Suprapubic skin (tissue), 4 donors: ENCODE measurements at regions not wholly inside any gene's neighbourhood (a gene's known extent, or its start where the extent isn't known, plus 50 kb on each side); places are given as distances from the start of the nearest gene placed in this dataset.
"Not testable (repeated sequence)": the region's sequence is repeated elsewhere in the genome, so short reads cannot be mapped to it uniquely, and the experiment has no call there.

ENCODE experiments used
- DNase-seq, 2 donors: peaks; one replicate each; pipeline ENCODE4 v3.0.0-alpha.2; 2019; ENCODE audit warnings: low spot score in 2 of 2
- H3K27ac ChIP-seq: fragments of 200-600 bp; sonication (generic); one replicate; pipeline ENCODE4 v1.5.1; 2019
- H3K27me3 ChIP-seq: fragments of 200-600 bp; sonication (generic); one replicate; pipeline ENCODE4 v1.5.1; 2019
- H3K36me3 ChIP-seq: fragments of 200-600 bp; sonication (generic); one replicate; pipeline ENCODE4 v1.5.1; 2019
- H3K4me1 ChIP-seq: fragments of 200-600 bp; sonication (generic); one replicate; pipeline ENCODE4 v1.5.1; 2019
- H3K4me3 ChIP-seq: fragments of 200-600 bp; sonication (generic); one replicate; pipeline ENCODE4 v1.5.1; 2019; ENCODE audit warnings: mild to moderate bottlenecking
- H3K9me3 ChIP-seq: fragments of 200-600 bp; sonication (generic); one replicate; pipeline ENCODE4 v1.5.1; 2019
- EP300 ChIP-seq: sonication (generic); formaldehyde crosslinking; IDR thresholded peaks from one replicate; pipeline ENCODE4 v1.6.1; 2017; ENCODE audit warnings: antibody characterized with exemption
- POLR2A ChIP-seq, 2 donors: fragments of 450-650 bp; IDR thresholded peaks; one replicate each; pipeline ENCODE4 v1.6.1; 2017; ENCODE audit warnings: antibody characterized with exemption in 2 of 2, mild to moderate bottlenecking in 2 of 2, moderate library complexity in 2 of 2
- POLR2AphosphoS5 ChIP-seq, 3 donors: sonication (generic); formaldehyde crosslinking; IDR thresholded peaks; one replicate each; pipeline ENCODE4 v1.6.1; 2017; ENCODE audit warnings: antibody characterized with exemption in 3 of 3
- WGBS: methylation state at CpG from one replicate; pipeline ENCODE4 v1.1.5; 2018; 5-methylcytosine and 5-hydroxymethylcytosine counted together
- TF ChIP-seq, protein P1 (sequence below), 2 donors: fragments of 200-600 bp in 1 of 2; fragments of 450-650 bp in 1 of 2; sonication (generic) in 1 of 2; IDR thresholded peaks; one replicate each; pipeline ENCODE4 v1.5.1; 2016 to 2019; ENCODE audit warnings: antibody characterized with exemption in 2 of 2, mild to moderate bottlenecking in 1 of 2, moderate library complexity in 1 of 2

DNA sequence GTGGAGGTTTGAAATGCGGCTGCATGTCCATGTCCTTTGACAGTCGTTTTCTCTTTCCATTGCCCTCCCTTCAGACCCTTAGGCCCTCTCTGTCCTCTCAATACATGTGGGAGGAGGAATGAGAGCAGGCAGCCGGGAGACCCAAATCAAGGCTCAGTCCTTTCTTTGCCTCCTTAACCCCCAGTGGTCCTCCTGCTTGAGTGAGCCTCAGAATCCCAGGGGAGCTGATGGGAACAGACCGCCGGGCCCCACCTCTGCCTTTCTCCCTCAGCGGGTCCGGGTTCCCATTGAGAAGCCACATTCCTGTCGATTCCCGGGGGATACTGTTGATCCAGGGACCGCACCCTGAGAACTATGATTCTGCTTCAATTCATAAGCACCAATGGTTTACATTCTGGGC lies 77.9 kb upstream of the RFLNA start:
- 81% methylated on average over 10 of the region's 10 CpGs for WGBS
- TF ChIP-seq EP300 = no peak
- no peak for TF ChIP-seq POLR2AphosphoS5 (IDR thresholded peaks at IDR 0.05)
- TF ChIP-seq, protein P1, sequence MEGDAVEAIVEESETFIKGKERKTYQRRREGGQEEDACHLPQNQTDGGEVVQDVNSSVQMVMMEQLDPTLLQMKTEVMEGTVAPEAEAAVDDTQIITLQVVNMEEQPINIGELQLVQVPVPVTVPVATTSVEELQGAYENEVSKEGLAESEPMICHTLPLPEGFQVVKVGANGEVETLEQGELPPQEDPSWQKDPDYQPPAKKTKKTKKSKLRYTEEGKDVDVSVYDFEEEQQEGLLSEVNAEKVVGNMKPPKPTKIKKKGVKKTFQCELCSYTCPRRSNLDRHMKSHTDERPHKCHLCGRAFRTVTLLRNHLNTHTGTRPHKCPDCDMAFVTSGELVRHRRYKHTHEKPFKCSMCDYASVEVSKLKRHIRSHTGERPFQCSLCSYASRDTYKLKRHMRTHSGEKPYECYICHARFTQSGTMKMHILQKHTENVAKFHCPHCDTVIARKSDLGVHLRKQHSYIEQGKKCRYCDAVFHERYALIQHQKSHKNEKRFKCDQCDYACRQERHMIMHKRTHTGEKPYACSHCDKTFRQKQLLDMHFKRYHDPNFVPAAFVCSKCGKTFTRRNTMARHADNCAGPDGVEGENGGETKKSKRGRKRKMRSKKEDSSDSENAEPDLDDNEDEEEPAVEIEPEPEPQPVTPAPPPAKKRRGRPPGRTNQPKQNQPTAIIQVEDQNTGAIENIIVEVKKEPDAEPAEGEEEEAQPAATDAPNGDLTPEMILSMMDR (IDR thresholded peaks at IDR 0.05) = no peak
- TF ChIP-seq POLR2A (IDR thresholded peaks at IDR 0.05) = no peak

DNA sequence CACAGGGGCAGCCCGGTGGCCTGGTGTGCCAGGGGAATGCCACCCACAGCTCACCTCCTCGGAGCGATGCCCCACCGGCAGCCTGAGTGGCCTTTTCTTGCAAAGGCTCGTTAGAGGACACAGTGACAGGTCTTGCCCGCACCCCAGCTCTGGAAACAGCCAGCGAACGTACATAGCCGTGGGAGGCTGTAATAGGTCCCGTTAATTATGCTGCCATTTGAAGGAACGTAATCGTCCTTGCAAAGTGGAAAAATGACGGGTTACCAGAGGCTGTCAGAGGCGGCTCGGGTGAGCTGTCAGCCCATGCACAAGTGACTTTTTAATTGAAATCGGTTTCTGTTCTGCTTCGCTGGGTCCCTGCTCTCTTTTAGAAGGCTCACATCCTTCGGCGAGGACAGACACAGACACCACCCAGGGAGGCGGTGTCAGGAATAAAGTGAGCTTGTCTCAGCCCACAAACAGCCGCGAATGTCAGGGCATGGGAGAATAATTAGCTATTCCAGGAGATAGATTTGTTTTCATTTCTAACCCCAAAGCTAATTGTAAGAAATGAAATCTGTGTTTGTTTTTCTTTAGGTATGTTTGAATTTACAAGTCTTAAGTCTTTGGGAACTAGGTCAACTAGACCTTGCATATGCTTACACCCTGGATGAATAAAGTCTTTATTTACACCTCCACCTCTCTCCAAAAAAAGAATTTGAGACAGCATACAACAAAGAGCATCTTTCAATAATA lies 77.2 kb upstream of the RFLNA start:
- WGBS = 11% methylated on average over 22 of the region's 22 CpGs
- DNase-seq = no peak
- Histone ChIP-seq H3K4me3 (peak overlapping the region; percentile 24), H3K9me3 (peaks cover 5% of the 10 kb centered on the region), H3K27me3 (no peaks in the 10 kb centered on the region), H3K36me3 (no peaks in the 10 kb centered on the region), H3K27ac (no peak overlapping the region), H3K4me1 (peaks cover 9% of the 10 kb centered on the region)
- TF ChIP-seq POLR2AphosphoS5 (IDR thresholded peaks at IDR 0.05) = no peak
- TF ChIP-seq POLR2A (IDR thresholded peaks at IDR 0.05) = no peak
- TF ChIP-seq, protein P1 (IDR thresholded peaks at IDR 0.05) = no peak
- TF ChIP-seq EP300 = no peak

More for the DNA sequence above, 77.9 kb upstream of the RFLNA start:
- Histone ChIP-seq H3K36me3 (no peaks in the 10 kb centered on the region), H3K27me3 (no peaks in the 10 kb centered on the region), H3K4me3 (no peak overlapping the region), H3K9me3 (peaks cover 5% of the 10 kb centered on the region), H3K27ac (no peak overlapping the region), H3K4me1 (peaks cover 9% of the 10 kb centered on the region)
- no peak for DNase-seq

- TF ChIP-seq, protein P1 (IDR thresholded peaks at IDR 0.05) = no peak
- TF ChIP-seq EP300 (no peak), POLR2AphosphoS5 (IDR thresholded peaks at IDR 0.05) (no peak), POLR2A (IDR thresholded peaks at IDR 0.05) (no peak)
- WGBS = 62% methylated on average over 1 of the region's 1 CpG
- peaks cover 5% of the 10 kb centered on the region for H3K9me3 ChIP-seq
- H3K4me1 ChIP-seq = peaks cover 9% of the 10 kb centered on the region
- H3K27ac ChIP-seq = no peak overlapping the region
- no peak for DNase-seq
- H3K27me3 ChIP-seq = no peaks in the 10 kb centered on the region
- no peaks in the 10 kb centered on the region for H3K36me3 ChIP-seq
- H3K4me3 ChIP-seq = no peak overlapping the region
Measured at GRCh38 chr12:124218243-124218560, 76.7 kb upstream of the RFLNA start.

- not testable (repeated sequence) for H3K36me3 ChIP-seq, H3K4me1 ChIP-seq, H3K4me3 ChIP-seq, H3K27me3 ChIP-seq, H3K9me3 ChIP-seq, H3K27ac ChIP-seq
- WGBS = 76% methylated on average over 3 of the region's 3 CpGs
- DNase-seq = peak in 1 of 2 donors; percentile 3
Measured at GRCh38 chr12:124218650-124219049, 76.2 kb upstream of the RFLNA start.

- Histone ChIP-seq H3K4me1 (peaks cover 5% of the 10 kb centered on the region), H3K4me3 (no peak overlapping the region), H3K27me3 (peaks cover 6% of the 10 kb centered on the region), H3K27ac (no peak overlapping the region), H3K9me3 (no peaks in the 10 kb centered on the region), H3K36me3 (no peaks in the 10 kb centered on the region)
- WGBS = 64% methylated on average over 14 of the region's 14 CpGs
- TF ChIP-seq EP300 (no peak), POLR2A (IDR thresholded peaks at IDR 0.05) (no peak), POLR2AphosphoS5 (IDR thresholded peaks at IDR 0.05) (no peak)
- TF ChIP-seq, protein P1 (IDR thresholded peaks at IDR 0.05) = no peak
- DNase-seq = no peak
Measured at GRCh38 chr12:124222368-124223245, 72.3 kb upstream of the RFLNA start.

DNA sequence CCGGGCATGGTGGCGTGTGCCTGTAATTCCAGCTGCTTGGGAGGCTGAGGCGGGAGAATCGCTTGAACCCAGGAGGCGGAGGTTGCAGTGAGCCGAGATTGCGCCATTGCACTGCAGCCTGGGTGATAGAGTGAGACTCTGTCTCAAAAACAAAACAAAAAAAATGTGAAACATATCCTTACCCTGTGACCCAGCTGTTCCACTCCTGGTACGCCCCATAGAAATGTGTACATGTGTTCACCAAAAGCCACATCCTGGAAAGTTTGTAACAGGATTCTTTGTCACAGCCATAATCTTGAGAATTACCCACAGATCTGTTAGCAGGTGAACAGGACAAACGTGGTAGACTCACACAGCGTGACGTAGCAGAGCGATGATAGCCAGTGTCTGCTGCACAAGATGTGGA lies 71.2 kb upstream of the RFLNA start:
- H3K4me3 ChIP-seq, DNase-seq, H3K27ac ChIP-seq, H3K4me1 ChIP-seq, H3K36me3 ChIP-seq, H3K9me3 ChIP-seq: not testable (repeated sequence)
- peaks cover 14% of the 10 kb centered on the region for H3K27me3 ChIP-seq
- 86% methylated on average over 11 of the region's 12 CpGs for WGBS
